HAP-1 (cell line): ENCODE measurements at regions not wholly inside any gene's neighbourhood (a gene's known extent, or its start where the extent isn't known, plus 50 kb on each side); places are given as distances from the start of the nearest gene placed in this dataset.
A peak's percentile ranks its signal among the peaks of the same experiment; 100 is the strongest.

ENCODE experiments used
- DNase-seq, 2 experiments: peaks; one replicate each; pipeline ENCODE4 v3.0.0-alpha.2; 2016 to 2020; ENCODE audit warnings: low spot score in 2 of 2
- H3K27me3 ChIP-seq: fragments of 250-450 bp; sonication (Bioruptor Pico); 2 replicates; pipeline ENCODE4 v1.5.1; 2020; ENCODE audit warnings: low read depth, mild to moderate bottlenecking, moderate library complexity
- H3K36me3 ChIP-seq: fragments of 250-450 bp; sonication (Bioruptor Pico); replicated peaks from 2 replicates; pipeline ENCODE4 v1.5.1; 2020; ENCODE audit warnings: mild to moderate bottlenecking
- H3K4me1 ChIP-seq: fragments of 250-450 bp; sonication (Bioruptor Pico); 2 replicates; pipeline ENCODE4 v1.5.1; 2020; ENCODE audit warnings: mild to moderate bottlenecking
- H3K4me3 ChIP-seq: fragments of 250-450 bp; sonication (Bioruptor Pico); 2 replicates; pipeline ENCODE4 v1.5.1; 2020; ENCODE audit warnings: mild to moderate bottlenecking, moderate library complexity
- H3K9me3 ChIP-seq: fragments of 250-450 bp; sonication (Bioruptor Pico); 2 replicates; pipeline ENCODE4 v1.5.1; 2020; ENCODE audit warnings: mild to moderate bottlenecking, moderate library complexity
- in situ Hi-C: fragments of 300-500 bp; cut with MboI; formaldehyde crosslinking; loops from 3 replicates; pipeline ENCODE4 v1.14.3; 2020; ENCODE audit warnings: low sequenced_read_pairs, inconsistent platforms, mixed read lengths

- peak in 1 of 2 experiments; percentile 16 for DNase-seq
- in situ Hi-C loops: no loop called here
- Histone ChIP-seq H3K4me3 (no peak overlapping the region), H3K27me3 (no peaks in the 10 kb centered on the region), H3K36me3 (no peaks in the 10 kb centered on the region), H3K9me3 (no peaks in the 10 kb centered on the region), H3K4me1 (peaks cover 4% of the 10 kb centered on the region)
These were observed 329.7 kb downstream of the FSIP2 start for GRCh38 chr2:186068139-186068801.

GRCh38 chr2:186069676-186070075 lies 331.1 kb downstream of the FSIP2 start:
- Histone ChIP-seq H3K27me3 (no peaks in the 10 kb centered on the region), H3K9me3 (no peaks in the 10 kb centered on the region), H3K4me1 (peaks cover 4% of the 10 kb centered on the region), H3K4me3 (no peak overlapping the region), H3K36me3 (no peaks in the 10 kb centered on the region)
- DNase-seq: no peak
- in situ Hi-C loops: no loop called here

GRCh38 chr2:186085226-186085625 lies 346.6 kb downstream of the FSIP2 start:
- Histone ChIP-seq H3K27me3 (no peaks in the 10 kb centered on the region), H3K9me3 (no peaks in the 10 kb centered on the region), H3K36me3 (no peaks in the 10 kb centered on the region), H3K4me3 (no peak overlapping the region), H3K4me1 (peaks cover 6% of the 10 kb centered on the region)
- in situ Hi-C loops: no loop called here
- no peak for DNase-seq

- Histone ChIP-seq H3K36me3 (no peaks in the 10 kb centered on the region), H3K4me1 (peaks cover 10% of the 10 kb centered on the region), H3K27me3 (no peaks in the 10 kb centered on the region), H3K9me3 (no peaks in the 10 kb centered on the region), H3K4me3 (no peak overlapping the region)
- DNase-seq: no peak
- in situ Hi-C loops: no loop called here
These were observed 354.6 kb downstream of the FSIP2 start for GRCh38 chr2:186093174-186093573.

- peaks cover 22% of the 10 kb centered on the region for H3K4me1 ChIP-seq
- H3K36me3 ChIP-seq: no peaks in the 10 kb centered on the region
- no peaks in the 10 kb centered on the region for H3K27me3 ChIP-seq
- H3K9me3 ChIP-seq: no peaks in the 10 kb centered on the region
- peak; percentile 34 to 93 for DNase-seq
- no peak overlapping the region for H3K4me3 ChIP-seq
- in situ Hi-C loops: no loop called here
These were observed 360.2 kb downstream of the FSIP2 start for GRCh38 chr2:186098821-186099220.

GRCh38 chr2:186099826-186100225 lies 361.2 kb downstream of the FSIP2 start:
- no peaks in the 10 kb centered on the region for H3K27me3 ChIP-seq
- no peak overlapping the region for H3K4me3 ChIP-seq
- DNase-seq: no peak
- H3K36me3 ChIP-seq: no peaks in the 10 kb centered on the region
- H3K4me1 ChIP-seq: peaks cover 22% of the 10 kb centered on the region
- in situ Hi-C loops: no loop called here
- no peaks in the 10 kb centered on the region for H3K9me3 ChIP-seq

GRCh38 chr2:186100636-186101035 lies 362.0 kb downstream of the FSIP2 start:
- Histone ChIP-seq H3K27me3 (no peaks in the 10 kb centered on the region), H3K4me3 (no peak overlapping the region), H3K36me3 (no peaks in the 10 kb centered on the region), H3K4me1 (peaks cover 22% of the 10 kb centered on the region), H3K9me3 (no peaks in the 10 kb centered on the region)
- no peak for DNase-seq
- in situ Hi-C loops: no loop called here

GRCh38 chr2:186101616-186102015 lies 363.0 kb downstream of the FSIP2 start:
- H3K9me3 ChIP-seq: no peaks in the 10 kb centered on the region
- H3K27me3 ChIP-seq: no peaks in the 10 kb centered on the region
- DNase-seq: no peak
- H3K36me3 ChIP-seq: no peaks in the 10 kb centered on the region
- H3K4me3 ChIP-seq: no peak overlapping the region
- in situ Hi-C loops: no loop called here
- H3K4me1 ChIP-seq: peaks cover 22% of the 10 kb centered on the region

GRCh38 chr2:186103276-186103675 lies 364.7 kb downstream of the FSIP2 start:
- peaks cover 11% of the 10 kb centered on the region for H3K4me1 ChIP-seq
- no peaks in the 10 kb centered on the region for H3K9me3 ChIP-seq
- in situ Hi-C loops: no loop called here

GRCh38 chr2:186105016-186105724 lies 366.6 kb downstream of the FSIP2 start:
- no peak for DNase-seq
- in situ Hi-C loops: no loop called here
- H3K27me3 ChIP-seq: no peaks in the 10 kb centered on the region
- H3K4me3 ChIP-seq: no peak overlapping the region
- no peaks in the 10 kb centered on the region for H3K4me1 ChIP-seq
- no peaks in the 10 kb centered on the region for H3K36me3 ChIP-seq
- H3K9me3 ChIP-seq: no peaks in the 10 kb centered on the region

More at GRCh38 chr2:186103276-186103675, 364.7 kb downstream of the FSIP2 start:
- Histone ChIP-seq H3K4me3 (no peak overlapping the region), H3K27me3 (no peaks in the 10 kb centered on the region), H3K36me3 (no peaks in the 10 kb centered on the region)
- no peak for DNase-seq

- Histone ChIP-seq H3K36me3 (no peaks in the 10 kb centered on the region), H3K4me1 (no peaks in the 10 kb centered on the region), H3K9me3 (no peaks in the 10 kb centered on the region), H3K4me3 (no peak overlapping the region), H3K27me3 (no peaks in the 10 kb centered on the region)
- DNase-seq: no peak
- in situ Hi-C loops: no loop called here
These were observed 369.9 kb downstream of the FSIP2 start for GRCh38 chr2:186108470-186108869.

- in situ Hi-C loops: no loop called here
These were observed 372.8 kb upstream of the ZC3H15 start for GRCh38 chr2:186113284-186113683.

GRCh38 chr2:186125156-186125555 lies 360.9 kb upstream of the ZC3H15 start:
- in situ Hi-C loops: no loop called here
- Histone ChIP-seq H3K36me3 (no peaks in the 10 kb centered on the region), H3K4me1 (peaks cover 56% of the 10 kb centered on the region), H3K9me3 (no peaks in the 10 kb centered on the region), H3K4me3 (no peak overlapping the region), H3K27me3 (no peaks in the 10 kb centered on the region)
- DNase-seq: peak; percentile 16 to 98

More at GRCh38 chr2:186113284-186113683, 372.8 kb upstream of the ZC3H15 start:
- Histone ChIP-seq H3K36me3 (no peaks in the 10 kb centered on the region), H3K4me3 (no peak overlapping the region), H3K4me1 (peaks cover 2% of the 10 kb centered on the region; the same call in 1 of the 2 replicates), H3K9me3 (no peaks in the 10 kb centered on the region), H3K27me3 (no peaks in the 10 kb centered on the region)
- no peak for DNase-seq

GRCh38 chr2:186125625-186126024 lies 360.4 kb upstream of the ZC3H15 start:
- peak in 1 of 2 experiments; percentile 75 for DNase-seq
- no peaks in the 10 kb centered on the region for H3K27me3 ChIP-seq
- H3K4me1 ChIP-seq: peaks cover 60% of the 10 kb centered on the region
- H3K4me3 ChIP-seq: no peak overlapping the region
- no peaks in the 10 kb centered on the region for H3K36me3 ChIP-seq
- H3K9me3 ChIP-seq: no peaks in the 10 kb centered on the region
- in situ Hi-C loops: no loop called here
